Tibial artery (tissue), 4 donors: ENCODE measurements at regions not wholly inside any gene's neighbourhood (a gene's known extent, or its start where the extent isn't known, plus 50 kb on each side); places are given as distances from the start of the nearest gene placed in this dataset.

ENCODE experiments used
- DNase-seq, 2 donors: peaks; one replicate each; pipeline ENCODE4 v3.0.0-alpha.2; 2019
- H3K27ac ChIP-seq, 2 donors: fragments of 200-600 bp; sonication (generic) in 1 of 2; 1 replicate in 1 of 2; 2 replicates in 1 of 2; pipeline ENCODE4 v1.5.1; 2018 to 2019; ENCODE audit warnings: mild to moderate bottlenecking in 1 of 2
- H3K27me3 ChIP-seq, 2 donors: fragments of 200-600 bp; sonication (generic) in 1 of 2; one replicate each; pipeline versions ENCODE4 v1.5.1 to v1.6.0; 2016 to 2019
- H3K36me3 ChIP-seq, 3 donors: fragments of 200-600 bp; sonication (generic) in 2 of 3; one replicate each; pipeline ENCODE4 v1.5.1; 2016 to 2019; ENCODE audit warnings: mild to moderate bottlenecking in 2 of 3
- H3K4me1 ChIP-seq, 4 donors: fragments of 200-600 bp; sonication (generic) in 2 of 4; 1 replicate in 3 of 4; 2 replicates in 1 of 4; pipeline ENCODE4 v1.5.1; 2016 to 2019
- H3K4me3 ChIP-seq, 2 donors: fragments of 200-600 bp; sonication (generic) in 1 of 2; 1 replicate in 1 of 2; 2 replicates in 1 of 2; pipeline ENCODE4 v1.5.1; 2018 to 2019; ENCODE audit warnings: mild to moderate bottlenecking in 2 of 2
- H3K9me3 ChIP-seq, 3 donors: fragments of 200-600 bp; sonication (generic) in 1 of 3; one replicate each; pipeline ENCODE4 v1.5.1; 2016 to 2019
- CTCF ChIP-seq, 2 experiments: fragments of 200-600 bp in 1 of 2; fragments of 450-650 bp in 1 of 2; IDR thresholded peaks; one replicate each; pipeline ENCODE4 v1.5.1; 2017 to 2019; ENCODE audit warnings: antibody characterized with exemption in 2 of 2, mild to moderate bottlenecking in 1 of 2, moderate library complexity in 1 of 2
- intact Hi-C: fragments of 100-400 bp; cut with DNase I; formaldehyde crosslinking; loops from one replicate; pipeline ENCODE4 v1.15.0; 2023; ENCODE audit warnings: low total_unique reads

GRCh38 chr16:11401161-11402050 lies 56.1 kb downstream of the RMI2 start:
- TF ChIP-seq CTCF (IDR thresholded peaks at IDR 0.05), result no peak
- intact Hi-C loops, result loop anchor here (10.0 kb wide), 1 partner anchor 413 kb away; no protein-coding TSS in a partner anchor
- H3K4me1 ChIP-seq, result peaks cover 0 to 3% (median 0%) of the 10 kb centered on the region in 4 donors
- no peaks in the 10 kb centered on the region for H3K27me3 ChIP-seq
- H3K36me3 ChIP-seq, result no peaks in the 10 kb centered on the region
- H3K27ac ChIP-seq, result no peak overlapping the region
- H3K9me3 ChIP-seq, result no peaks in the 10 kb centered on the region
- no peak overlapping the region for H3K4me3 ChIP-seq
- DNase-seq, result peak in 1 of 2 donors; percentile 53

GRCh38 chr16:11402051-11402744 lies 56.9 kb downstream of the RMI2 start:
- intact Hi-C loops, result loop anchor here (10.0 kb wide), 1 partner anchor 413 kb away; no protein-coding TSS in a partner anchor
- H3K9me3 ChIP-seq, result no peaks in the 10 kb centered on the region
- H3K4me3 ChIP-seq, result no peak overlapping the region
- no peak overlapping the region for H3K27ac ChIP-seq
- H3K36me3 ChIP-seq, result no peaks in the 10 kb centered on the region
- no peaks in the 10 kb centered on the region for H3K4me1 ChIP-seq
- no peaks in the 10 kb centered on the region for H3K27me3 ChIP-seq
- no peak for DNase-seq
- no peak for TF ChIP-seq CTCF (IDR thresholded peaks at IDR 0.05)

- Histone ChIP-seq H3K4me1 (no peaks in the 10 kb centered on the region), H3K27me3 (no peaks in the 10 kb centered on the region), H3K27ac (no peak overlapping the region), H3K9me3 (no peaks in the 10 kb centered on the region), H3K4me3 (no peak overlapping the region), H3K36me3 (no peaks in the 10 kb centered on the region)
- intact Hi-C loops, result loop anchor here (10.0 kb wide), 1 partner anchor 412 kb away; no protein-coding TSS in a partner anchor
- DNase-seq, result no peak
- TF ChIP-seq CTCF (IDR thresholded peaks at IDR 0.05), result no peak
Observed at GRCh38 chr16:11402745-11403533, 57.7 kb downstream of the RMI2 start.

- intact Hi-C loops, result loop anchor here (10.0 kb wide), 1 partner anchor 411 kb away; no protein-coding TSS in a partner anchor
Observed at GRCh38 chr16:11403534-11403795, 58.2 kb downstream of the RMI2 start.

More at GRCh38 chr16:11403534-11403795, 58.2 kb downstream of the RMI2 start:
- Histone ChIP-seq H3K4me1 (no peaks in the 10 kb centered on the region), H3K36me3 (no peaks in the 10 kb centered on the region), H3K27me3 (no peaks in the 10 kb centered on the region), H3K4me3 (no peak overlapping the region), H3K9me3 (no peaks in the 10 kb centered on the region), H3K27ac (no peak overlapping the region)
- TF ChIP-seq CTCF (IDR thresholded peaks at IDR 0.05), result no peak
- DNase-seq, result no peak
